AG10803 (cell line): ENCODE measurements at regions not wholly inside any gene's neighbourhood (a gene's known extent, or its start where the extent isn't known, plus 50 kb on each side); places are given as distances from the start of the nearest gene placed in this dataset.

Source experiments
- DNase-seq: peaks from one replicate; pipeline ENCODE4 v3.0.0; 2010; ENCODE audit warnings: low read depth
- H3K4me3 ChIP-seq: 2 replicates; pipeline ENCODE4 v1.5.1; 2011; ENCODE audit warnings: mild to moderate bottlenecking, low read length, control low read depth
- TF ChIP-seq, protein P1 (sequence below): conservative IDR thresholded peaks from 2 replicates; pipeline ENCODE4 v1.5.1; 2011; ENCODE audit warnings: mild to moderate bottlenecking, low read length, control low read depth, inconsistent platforms

DNA sequence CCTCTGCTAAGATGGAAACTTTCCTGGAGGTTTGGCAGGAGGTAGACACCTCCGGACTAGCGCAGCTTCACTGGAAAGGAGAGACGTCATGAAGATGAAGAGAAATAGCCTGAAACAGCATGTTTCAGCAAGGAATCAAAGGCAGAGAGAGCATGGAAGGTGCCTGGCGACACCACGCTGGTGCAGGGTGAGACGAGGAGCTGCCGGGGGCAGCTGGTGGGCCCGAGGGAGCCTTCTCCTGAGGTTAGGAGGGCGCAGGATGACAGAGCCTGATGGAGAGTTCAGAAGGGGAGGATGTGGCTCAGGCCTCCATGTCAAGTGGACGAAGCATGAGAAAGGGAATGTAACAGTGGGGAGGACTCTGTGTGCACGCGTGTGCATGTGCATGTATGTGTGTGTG lies 113.6 kb downstream of the TPRA1 start:
- no peak overlapping the region for H3K4me3 ChIP-seq
- TF ChIP-seq, protein P1, sequence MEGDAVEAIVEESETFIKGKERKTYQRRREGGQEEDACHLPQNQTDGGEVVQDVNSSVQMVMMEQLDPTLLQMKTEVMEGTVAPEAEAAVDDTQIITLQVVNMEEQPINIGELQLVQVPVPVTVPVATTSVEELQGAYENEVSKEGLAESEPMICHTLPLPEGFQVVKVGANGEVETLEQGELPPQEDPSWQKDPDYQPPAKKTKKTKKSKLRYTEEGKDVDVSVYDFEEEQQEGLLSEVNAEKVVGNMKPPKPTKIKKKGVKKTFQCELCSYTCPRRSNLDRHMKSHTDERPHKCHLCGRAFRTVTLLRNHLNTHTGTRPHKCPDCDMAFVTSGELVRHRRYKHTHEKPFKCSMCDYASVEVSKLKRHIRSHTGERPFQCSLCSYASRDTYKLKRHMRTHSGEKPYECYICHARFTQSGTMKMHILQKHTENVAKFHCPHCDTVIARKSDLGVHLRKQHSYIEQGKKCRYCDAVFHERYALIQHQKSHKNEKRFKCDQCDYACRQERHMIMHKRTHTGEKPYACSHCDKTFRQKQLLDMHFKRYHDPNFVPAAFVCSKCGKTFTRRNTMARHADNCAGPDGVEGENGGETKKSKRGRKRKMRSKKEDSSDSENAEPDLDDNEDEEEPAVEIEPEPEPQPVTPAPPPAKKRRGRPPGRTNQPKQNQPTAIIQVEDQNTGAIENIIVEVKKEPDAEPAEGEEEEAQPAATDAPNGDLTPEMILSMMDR, result no peak
- no peak for DNase-seq

DNA sequence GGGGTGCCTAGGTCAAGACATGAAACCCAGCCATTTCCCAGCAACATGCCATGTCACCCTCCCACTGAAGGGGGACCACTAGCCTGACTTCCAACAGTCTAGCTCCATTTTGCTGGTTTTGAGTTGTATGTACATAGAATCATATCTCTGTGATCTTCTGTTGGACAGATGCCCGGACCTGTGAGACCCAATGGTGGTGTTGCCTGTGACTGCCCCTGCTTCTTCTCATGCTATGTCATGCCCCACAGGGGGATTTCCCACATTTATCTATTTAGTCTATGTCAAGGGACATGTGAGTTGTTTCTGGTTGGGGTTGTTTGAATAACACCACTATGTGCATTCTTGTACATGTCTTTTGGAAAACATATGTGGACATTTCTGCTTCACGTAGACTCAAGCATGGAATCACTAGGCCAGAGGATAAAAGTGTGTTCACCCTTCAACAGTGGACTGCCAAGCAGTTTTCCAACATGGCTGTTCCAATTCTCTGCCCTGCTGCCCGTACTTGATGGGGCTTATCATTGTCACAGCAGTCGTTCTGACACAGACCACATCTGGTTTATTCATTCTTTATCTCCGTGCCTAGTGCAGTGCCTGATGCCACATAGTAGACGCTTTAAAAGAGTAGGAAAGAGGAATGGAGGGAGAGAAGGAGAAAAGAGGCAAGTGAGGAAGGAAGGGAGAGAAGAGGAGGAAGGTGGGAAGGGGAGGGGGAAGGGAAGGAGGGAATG lies 114.4 kb downstream of the TPRA1 start:
- TF ChIP-seq, protein P1, result no peak
- DNase-seq, result no peak
- no peak overlapping the region for H3K4me3 ChIP-seq

DNA sequence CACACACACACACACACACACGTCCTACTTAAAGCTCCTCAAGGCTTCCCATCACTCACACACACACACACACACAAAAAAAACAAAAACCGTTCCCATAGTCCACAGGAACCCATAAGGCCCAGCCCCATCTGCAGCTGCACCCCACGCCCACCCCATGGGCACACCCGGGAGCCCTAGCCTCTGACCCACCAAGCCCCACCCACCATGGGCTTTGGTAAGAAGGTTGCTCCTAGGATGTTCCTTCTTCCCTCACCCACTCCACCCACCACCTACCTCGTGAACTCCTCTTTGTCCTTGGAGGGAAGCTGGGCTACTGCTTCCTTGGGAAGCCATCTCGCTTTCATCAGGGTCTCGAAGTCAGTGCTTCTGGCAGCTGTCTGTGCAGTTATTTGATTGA lies 115.1 kb downstream of the TPRA1 start:
- no peak overlapping the region for H3K4me3 ChIP-seq
- DNase-seq, result no peak
- TF ChIP-seq, protein P1, result no peak

DNA sequence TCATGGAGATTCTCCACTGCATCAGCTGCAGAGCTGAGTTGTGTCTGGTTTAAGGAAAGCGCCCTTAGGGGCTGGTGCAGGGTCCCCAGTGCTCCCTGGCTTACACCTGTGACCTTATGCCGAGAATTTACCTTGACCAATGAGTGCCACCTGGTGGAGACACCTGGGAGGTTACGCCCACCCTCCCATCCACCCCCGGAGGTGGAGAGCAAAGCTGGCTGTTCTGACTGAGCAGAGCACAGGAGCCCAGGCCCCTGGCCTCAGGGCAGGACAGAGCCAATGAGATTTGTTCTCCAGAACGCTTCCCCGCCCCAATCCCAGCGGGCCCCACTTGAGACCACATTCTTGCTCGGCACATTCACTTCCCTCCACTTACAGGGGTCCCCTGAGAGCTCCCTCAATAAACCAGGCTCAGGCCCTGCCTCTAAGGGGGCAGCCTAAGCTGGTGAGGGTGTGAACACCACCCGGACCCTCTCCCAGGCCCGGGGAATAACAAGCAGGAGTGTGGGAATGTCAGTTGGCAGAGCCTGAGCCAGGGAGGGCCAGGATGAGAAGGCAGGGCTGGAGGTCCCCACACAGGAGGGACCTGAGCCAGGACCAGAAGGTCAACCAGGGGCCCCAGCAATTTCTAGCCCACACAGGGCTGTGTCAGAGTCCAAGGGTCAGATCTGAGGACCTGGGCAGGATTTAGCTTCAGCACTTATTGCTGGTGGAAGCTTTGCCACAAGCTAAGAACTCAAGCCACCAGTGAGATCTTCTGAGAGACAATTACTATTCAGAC lies 117.1 kb downstream of the TPRA1 start:
- no peak overlapping the region for H3K4me3 ChIP-seq
- no peak for DNase-seq
- TF ChIP-seq, protein P1, result no peak

DNA sequence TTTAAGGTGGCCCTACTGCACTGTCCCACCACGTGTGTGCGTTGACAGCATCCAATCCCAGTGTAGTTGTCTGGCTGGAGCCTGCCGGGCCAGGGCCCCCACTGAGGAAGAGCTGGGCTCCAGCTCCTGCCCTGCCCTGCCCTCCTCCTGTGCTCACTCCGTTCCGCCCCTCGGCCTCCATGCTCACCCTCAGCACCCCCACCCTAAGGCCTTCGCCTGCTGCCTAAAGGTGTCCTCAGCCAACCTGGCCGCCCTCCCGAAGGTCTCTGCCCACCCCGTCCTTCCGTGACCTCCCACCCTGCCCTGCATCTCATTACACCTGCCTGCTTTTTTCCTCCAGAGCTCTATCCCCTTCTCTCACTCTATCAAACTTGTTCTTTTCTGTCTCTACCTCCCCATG lies 118.0 kb downstream of the TPRA1 start:
- TF ChIP-seq, protein P1, result no peak
- no peak overlapping the region for H3K4me3 ChIP-seq
- no peak for DNase-seq

DNA sequence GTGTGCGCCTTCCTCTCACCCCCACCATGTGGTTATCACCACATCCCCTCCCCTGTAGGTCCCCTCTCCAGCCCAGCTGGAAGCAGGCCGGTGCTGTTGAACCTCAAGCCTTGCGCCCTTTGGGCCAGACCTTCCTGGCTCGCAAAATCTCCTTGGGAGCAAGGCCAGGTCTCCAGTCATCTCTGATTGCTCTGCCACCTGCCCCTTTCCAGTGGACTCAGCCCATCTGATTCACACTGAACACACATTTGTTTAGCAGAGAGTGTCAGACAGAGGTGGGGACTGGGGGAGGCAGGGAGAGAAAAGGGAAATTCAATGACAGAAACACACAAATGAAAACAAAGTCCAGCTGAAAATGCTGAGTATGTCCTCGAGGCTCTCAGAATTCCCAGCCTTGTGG lies 119.4 kb downstream of the TPRA1 start:
- no peak for DNase-seq
- H3K4me3 ChIP-seq, result no peak overlapping the region
- TF ChIP-seq, protein P1, result no peak

DNA sequence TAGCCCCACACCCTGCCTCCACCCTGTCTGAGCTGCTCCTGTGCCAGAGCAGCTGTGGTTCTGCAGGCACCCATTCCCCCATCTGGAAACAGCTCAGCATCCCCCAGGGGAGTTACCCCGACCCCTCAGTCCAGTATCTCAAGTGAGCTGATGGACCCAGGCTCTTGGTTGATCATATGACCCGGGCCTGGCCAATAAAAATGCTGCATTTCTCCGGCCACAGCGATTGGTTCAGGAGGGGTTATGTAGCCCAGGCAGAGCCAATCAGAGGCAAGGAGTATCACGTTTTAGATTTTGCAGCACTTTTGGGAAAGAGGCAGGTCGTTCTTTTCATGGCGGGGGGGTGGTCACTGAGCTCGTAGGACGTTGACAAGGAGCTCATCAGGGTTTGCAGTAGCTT lies 120.8 kb downstream of the TPRA1 start:
- no peak for DNase-seq
- TF ChIP-seq, protein P1, result no peak
- H3K4me3 ChIP-seq, result no peak overlapping the region
